Transverse colon (tissue), 3 donors: ENCODE measurements at regions not wholly inside any gene's neighbourhood (a gene's known extent, or its start where the extent isn't known, plus 50 kb on each side); places are given as distances from the start of the nearest gene placed in this dataset.

Experiments
- EP300 ChIP-seq: sonication (generic); formaldehyde crosslinking; IDR thresholded peaks from one replicate; pipeline ENCODE4 v1.6.1; 2017; ENCODE audit warnings: antibody characterized with exemption, low read depth
- POLR2A ChIP-seq: fragments of 450-650 bp; IDR thresholded peaks from one replicate; pipeline ENCODE4 v1.6.1; 2016; ENCODE audit warnings: antibody characterized with exemption, mild to moderate bottlenecking, moderate library complexity
- TF ChIP-seq, protein P1 (sequence below), 5 experiments: fragments of 200-600 bp in 3 of 5; fragments of 450-650 bp in 2 of 5; sonication (generic) in 3 of 5; IDR thresholded peaks; 1 replicate in 2 of 5; 2 replicates in 3 of 5; pipeline ENCODE4 v1.5.1; 2016 to 2017; ENCODE audit warnings: antibody characterized with exemption in 5 of 5, inconsistent platforms in 3 of 5, mild to moderate bottlenecking in 2 of 5, moderate library complexity in 1 of 5

DNA sequence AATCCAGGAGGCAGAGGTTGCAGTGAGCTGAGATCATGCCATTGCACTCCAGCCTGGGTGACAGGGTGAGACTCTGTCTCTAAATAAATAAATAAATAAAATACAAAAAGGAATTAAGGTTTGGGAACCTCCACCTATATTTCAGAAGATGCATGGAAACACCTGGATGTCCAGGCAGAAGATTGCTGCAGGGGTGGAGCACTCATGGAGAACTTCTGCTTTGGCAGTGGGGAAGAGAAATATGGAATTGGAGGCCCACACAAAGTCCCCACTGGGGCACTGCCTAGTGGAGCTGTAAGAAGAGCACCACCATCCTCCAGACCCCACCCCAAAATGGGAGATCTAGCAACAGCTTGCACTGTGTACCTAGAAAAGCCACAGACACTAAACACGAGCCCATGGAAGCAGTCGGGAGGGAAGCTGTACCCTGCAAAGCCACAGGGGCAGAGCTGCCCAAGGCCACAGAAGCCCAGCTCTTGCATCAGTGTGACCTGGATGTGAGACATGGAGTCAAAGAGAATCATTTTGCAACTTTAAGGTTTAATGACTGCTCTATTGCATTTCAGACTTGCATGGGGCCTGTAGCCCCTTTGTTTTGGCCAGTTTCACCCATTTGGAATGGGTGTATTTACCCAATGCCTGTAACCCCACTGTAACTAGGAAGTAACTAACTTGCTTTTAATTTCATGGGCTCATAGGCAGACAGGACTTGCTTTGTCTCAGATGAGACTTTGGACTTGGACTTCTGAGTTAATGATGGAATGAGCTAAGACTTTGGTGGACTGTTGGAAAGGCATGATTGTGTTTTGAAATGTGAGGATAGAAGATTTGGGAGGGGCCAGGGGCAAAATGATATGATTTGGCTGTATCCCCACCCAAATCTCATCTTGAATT lies 265.3 kb downstream of the ZEB2 start:
- TF ChIP-seq, protein P1, sequence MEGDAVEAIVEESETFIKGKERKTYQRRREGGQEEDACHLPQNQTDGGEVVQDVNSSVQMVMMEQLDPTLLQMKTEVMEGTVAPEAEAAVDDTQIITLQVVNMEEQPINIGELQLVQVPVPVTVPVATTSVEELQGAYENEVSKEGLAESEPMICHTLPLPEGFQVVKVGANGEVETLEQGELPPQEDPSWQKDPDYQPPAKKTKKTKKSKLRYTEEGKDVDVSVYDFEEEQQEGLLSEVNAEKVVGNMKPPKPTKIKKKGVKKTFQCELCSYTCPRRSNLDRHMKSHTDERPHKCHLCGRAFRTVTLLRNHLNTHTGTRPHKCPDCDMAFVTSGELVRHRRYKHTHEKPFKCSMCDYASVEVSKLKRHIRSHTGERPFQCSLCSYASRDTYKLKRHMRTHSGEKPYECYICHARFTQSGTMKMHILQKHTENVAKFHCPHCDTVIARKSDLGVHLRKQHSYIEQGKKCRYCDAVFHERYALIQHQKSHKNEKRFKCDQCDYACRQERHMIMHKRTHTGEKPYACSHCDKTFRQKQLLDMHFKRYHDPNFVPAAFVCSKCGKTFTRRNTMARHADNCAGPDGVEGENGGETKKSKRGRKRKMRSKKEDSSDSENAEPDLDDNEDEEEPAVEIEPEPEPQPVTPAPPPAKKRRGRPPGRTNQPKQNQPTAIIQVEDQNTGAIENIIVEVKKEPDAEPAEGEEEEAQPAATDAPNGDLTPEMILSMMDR (IDR thresholded peaks at IDR 0.05) = no peak
- no peak for TF ChIP-seq EP300
- TF ChIP-seq POLR2A = no peak
